Keratinocyte (primary cell): ENCODE measurements at regions not wholly inside any gene's neighbourhood (a gene's known extent, or its start where the extent isn't known, plus 50 kb on each side); places are given as distances from the start of the nearest gene placed in this dataset.

ENCODE experiments used
- DNase-seq: peaks from one replicate; pipeline ENCODE4 v3.0.0-alpha.2; 2011; ENCODE audit warnings: low read depth, missing footprints, low spot score
- FAIRE-seq: peaks from 2 replicates; lab custom pipeline; 2011; peaks lifted over from hg19 to GRCh38; lab: Jason Lieb, UNC
- H2AFZ ChIP-seq: 2 replicates; pipeline ENCODE4 v1.6.0; 2012; ENCODE audit warnings: low read length, control low read depth, inconsistent platforms; ENCODE audit not compliant: control insufficient read depth
- H3K27ac ChIP-seq: 2 replicates; pipeline ENCODE4 v1.5.1; 2011; ENCODE audit warnings: low read length; ENCODE audit not compliant: control insufficient read depth, insufficient read depth
- H3K27me3 ChIP-seq: 3 replicates; pipeline ENCODE4 v1.6.0; 2011; ENCODE audit warnings: low read length; ENCODE audit not compliant: control insufficient read depth, insufficient read depth; ENCODE audit errors: extremely low read depth
- H3K36me3 ChIP-seq, 2 experiments: 2 replicates in 1 of 2; 3 replicates in 1 of 2; pipeline ENCODE4 v1.5.1; 2011; ENCODE audit warnings: low read length in 2 of 2, mild to moderate bottlenecking in 1 of 2; ENCODE audit not compliant: control insufficient read depth in 2 of 2, insufficient read depth in 2 of 2; ENCODE audit errors: extremely low read depth in 1 of 2
- H3K4me1 ChIP-seq: 3 replicates; pipeline ENCODE4 v1.5.1; 2011; ENCODE audit warnings: low read length; ENCODE audit not compliant: control insufficient read depth, insufficient read depth; ENCODE audit errors: extremely low read depth
- H3K4me2 ChIP-seq: 3 replicates; pipeline ENCODE4 v1.6.0; 2011; ENCODE audit warnings: low read depth, low read length; ENCODE audit not compliant: control insufficient read depth, insufficient read depth; ENCODE audit errors: extremely low read depth
- H3K4me3 ChIP-seq, 3 experiments: fragments of 200-600 bp in 1 of 3; sonication (generic) in 1 of 3; 2 replicates in 2 of 3; 3 replicates in 1 of 3; pipeline ENCODE4 v1.5.1; 2011 to 2016; ENCODE audit warnings: low read length in 3 of 3, mild to moderate bottlenecking in 3 of 3, control low read depth in 2 of 3, inconsistent platforms in 1 of 3, low read depth in 1 of 3, mixed read lengths in 1 of 3, mixed run types in 1 of 3, moderate library complexity in 1 of 3; ENCODE audit not compliant: control insufficient read depth in 2 of 3, insufficient read depth in 2 of 3; ENCODE audit errors: extremely low read depth in 1 of 3
- H3K79me2 ChIP-seq: 2 replicates; pipeline ENCODE4 v1.6.0; 2012; ENCODE audit warnings: low read length; ENCODE audit not compliant: control insufficient read depth, insufficient read depth
- H3K9ac ChIP-seq: 3 replicates; pipeline ENCODE4 v1.6.0; 2011; ENCODE audit warnings: low read length; ENCODE audit not compliant: control insufficient read depth, insufficient read depth; ENCODE audit errors: extremely low read depth
- H3K9me1 ChIP-seq: 3 replicates; pipeline ENCODE4 v1.6.0; 2011; ENCODE audit warnings: low read length; ENCODE audit not compliant: control insufficient read depth, insufficient read depth; ENCODE audit errors: extremely low read depth
- H3K9me3 ChIP-seq: 2 replicates; pipeline ENCODE4 v1.5.1; 2012; ENCODE audit warnings: low read depth, low read length; ENCODE audit not compliant: control insufficient read depth
- H4K20me1 ChIP-seq: 3 replicates; pipeline ENCODE4 v1.6.0; 2011; ENCODE audit warnings: low read length; ENCODE audit not compliant: control insufficient read depth, insufficient read depth; ENCODE audit errors: extremely low read depth
- CTCF ChIP-seq, 3 experiments: IDR thresholded peaks in 1 of 3; conservative IDR thresholded peaks in 1 of 3; optimal IDR thresholded peaks in 1 of 3; 2 replicates in 2 of 3; 3 replicates in 1 of 3; pipeline versions ENCODE3 to v1.5.1; 2011; ENCODE audit warnings: low read length in 3 of 3, mild to moderate bottlenecking in 3 of 3, moderate library complexity in 2 of 3, control low read depth in 1 of 3, inconsistent platforms in 1 of 3; ENCODE audit not compliant: insufficient read depth in 2 of 3; ENCODE audit errors: extremely low read depth in 1 of 3
- EZH2 ChIP-seq: IDR thresholded peaks from one replicate; pipeline ENCODE4 v1.6.1; 2012; ENCODE audit warnings: inconsistent platforms, mild to moderate bottlenecking, low read length, moderate library complexity
- dilution Hi-C: fragments of 300-500 bp; cut with MboI; formaldehyde crosslinking; loops from one replicate; pipeline ENCODE4 v1.7.0; 2020; ENCODE audit warnings: low sequenced_read_pairs; ENCODE audit not compliant: extremely low pct_ligation_motif_present

- Histone ChIP-seq H4K20me1 (no peaks in the 10 kb centered on the region), H3K9me1 (no peaks in the 10 kb centered on the region), H3K79me2 (no peaks in the 10 kb centered on the region), H3K4me3 (no peak overlapping the region), H3K9ac (no peak overlapping the region), H3K9me3 (no peaks in the 10 kb centered on the region), H3K27me3 (no peaks in the 10 kb centered on the region), H2AFZ (no peak overlapping the region), H3K4me2 (no peak overlapping the region), H3K4me1 (no peaks in the 10 kb centered on the region), H3K27ac (no peak overlapping the region), H3K36me3 (no peaks in the 10 kb centered on the region)
- dilution Hi-C loops, result no loop called here
- FAIRE-seq (no peak), DNase-seq (no peak)
- TF ChIP-seq EZH2 (no peak), CTCF (optimal IDR thresholded peaks at IDR 0.05 in 1 of 3, IDR thresholded peaks at IDR 0.05 in 1 of 3, conservative IDR thresholded peaks at IDR 0.05 in 1 of 3; ENCODE audit: extremely low read depth in 1 of 3, insufficient read depth in 2 of 3, low read length in 3 of 3) (no peak)
Observed at GRCh38 chr12:102331419-102331818, 133.8 kb upstream of the PMCH start.

GRCh38 chr12:102329883-102330282 lies 132.2 kb upstream of the PMCH start:
- H3K4me1 ChIP-seq, result no peaks in the 10 kb centered on the region
- no peaks in the 10 kb centered on the region for H3K79me2 ChIP-seq
- H3K27me3 ChIP-seq, result no peaks in the 10 kb centered on the region
- dilution Hi-C loops, result no loop called here
- no peak overlapping the region for H3K9ac ChIP-seq
- DNase-seq (no peak), FAIRE-seq (no peak)
- H3K9me1 ChIP-seq, result no peaks in the 10 kb centered on the region
- TF ChIP-seq CTCF (optimal IDR thresholded peaks at IDR 0.05 in 1 of 3, IDR thresholded peaks at IDR 0.05 in 1 of 3, conservative IDR thresholded peaks at IDR 0.05 in 1 of 3; ENCODE audit: extremely low read depth in 1 of 3, insufficient read depth in 2 of 3, low read length in 3 of 3), result no peak
- TF ChIP-seq EZH2, result no peak
- no peak overlapping the region for H3K27ac ChIP-seq
- no peak overlapping the region for H3K4me3 ChIP-seq
- no peak overlapping the region for H2AFZ ChIP-seq
- H3K9me3 ChIP-seq, result no peaks in the 10 kb centered on the region
- H3K36me3 ChIP-seq, result no peaks in the 10 kb centered on the region
- no peak overlapping the region for H3K4me2 ChIP-seq
- H4K20me1 ChIP-seq, result no peaks in the 10 kb centered on the region
